GM12864 (cell line): ENCODE measurements at regions not wholly inside any gene's neighbourhood (a gene's known extent, or its start where the extent isn't known, plus 50 kb on each side); places are given as distances from the start of the nearest gene placed in this dataset.

Experiments used
- DNase-seq: peaks from one replicate; pipeline ENCODE4 v3.0.0-alpha.2; 2011; ENCODE audit warnings: low read depth
- H3K4me3 ChIP-seq: 2 replicates; pipeline ENCODE4 v1.5.1; 2011; ENCODE audit warnings: mild to moderate bottlenecking, low read depth, low read length, control low read depth
- TF ChIP-seq, protein P1 (sequence below): IDR thresholded peaks from 2 replicates; pipeline ENCODE4 v1.5.1; 2011; ENCODE audit warnings: low read depth, mild to moderate bottlenecking, moderate library complexity, low read length, control low read depth, inconsistent platforms; ENCODE audit errors: missing control alignments

DNA sequence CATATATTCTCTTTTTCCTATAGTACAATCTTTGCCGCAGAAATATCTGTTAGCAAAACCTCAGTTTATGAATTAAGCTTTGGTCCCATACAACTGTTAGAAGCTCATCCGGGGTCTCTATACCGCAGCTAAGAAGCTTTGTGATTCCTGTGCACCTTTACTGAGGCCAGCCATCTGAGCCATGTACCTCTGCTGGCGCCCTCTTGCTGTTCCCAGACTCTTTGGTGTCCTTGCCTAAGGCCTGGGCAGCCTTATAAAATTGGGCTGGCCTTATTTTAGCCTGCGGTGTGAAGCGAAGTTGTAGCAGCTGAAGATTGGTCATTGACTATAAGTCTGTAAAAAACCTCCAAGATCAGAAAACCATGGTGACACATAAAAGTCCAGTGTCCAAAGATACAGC lies 1135.1 kb upstream of the CHAC2 start:
- DNase-seq, result no peak
- no peak overlapping the region for H3K4me3 ChIP-seq
- TF ChIP-seq, protein P1, sequence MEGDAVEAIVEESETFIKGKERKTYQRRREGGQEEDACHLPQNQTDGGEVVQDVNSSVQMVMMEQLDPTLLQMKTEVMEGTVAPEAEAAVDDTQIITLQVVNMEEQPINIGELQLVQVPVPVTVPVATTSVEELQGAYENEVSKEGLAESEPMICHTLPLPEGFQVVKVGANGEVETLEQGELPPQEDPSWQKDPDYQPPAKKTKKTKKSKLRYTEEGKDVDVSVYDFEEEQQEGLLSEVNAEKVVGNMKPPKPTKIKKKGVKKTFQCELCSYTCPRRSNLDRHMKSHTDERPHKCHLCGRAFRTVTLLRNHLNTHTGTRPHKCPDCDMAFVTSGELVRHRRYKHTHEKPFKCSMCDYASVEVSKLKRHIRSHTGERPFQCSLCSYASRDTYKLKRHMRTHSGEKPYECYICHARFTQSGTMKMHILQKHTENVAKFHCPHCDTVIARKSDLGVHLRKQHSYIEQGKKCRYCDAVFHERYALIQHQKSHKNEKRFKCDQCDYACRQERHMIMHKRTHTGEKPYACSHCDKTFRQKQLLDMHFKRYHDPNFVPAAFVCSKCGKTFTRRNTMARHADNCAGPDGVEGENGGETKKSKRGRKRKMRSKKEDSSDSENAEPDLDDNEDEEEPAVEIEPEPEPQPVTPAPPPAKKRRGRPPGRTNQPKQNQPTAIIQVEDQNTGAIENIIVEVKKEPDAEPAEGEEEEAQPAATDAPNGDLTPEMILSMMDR, result no peak

DNA sequence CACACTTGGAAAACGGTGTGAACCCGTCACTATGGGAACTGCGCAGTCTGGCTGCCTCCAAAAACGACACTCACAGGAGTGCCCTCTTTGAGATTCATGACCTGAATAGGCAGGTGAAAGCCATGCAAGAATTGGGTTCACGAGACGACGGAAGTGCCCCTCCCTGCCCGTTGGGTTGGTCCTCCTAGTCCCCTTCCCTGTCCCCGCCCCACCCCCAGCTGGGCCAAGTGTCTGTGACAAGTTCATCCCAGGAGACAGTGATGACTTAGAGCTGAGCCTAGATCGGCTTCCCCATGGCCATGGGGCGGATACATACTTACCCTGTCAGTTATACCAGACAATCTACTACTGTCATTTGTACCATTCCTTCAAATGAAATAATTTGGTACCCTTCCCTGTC lies 1137.7 kb upstream of the CHAC2 start:
- TF ChIP-seq, protein P1, result no peak
- H3K4me3 ChIP-seq, result no peak overlapping the region
- no peak for DNase-seq

DNA sequence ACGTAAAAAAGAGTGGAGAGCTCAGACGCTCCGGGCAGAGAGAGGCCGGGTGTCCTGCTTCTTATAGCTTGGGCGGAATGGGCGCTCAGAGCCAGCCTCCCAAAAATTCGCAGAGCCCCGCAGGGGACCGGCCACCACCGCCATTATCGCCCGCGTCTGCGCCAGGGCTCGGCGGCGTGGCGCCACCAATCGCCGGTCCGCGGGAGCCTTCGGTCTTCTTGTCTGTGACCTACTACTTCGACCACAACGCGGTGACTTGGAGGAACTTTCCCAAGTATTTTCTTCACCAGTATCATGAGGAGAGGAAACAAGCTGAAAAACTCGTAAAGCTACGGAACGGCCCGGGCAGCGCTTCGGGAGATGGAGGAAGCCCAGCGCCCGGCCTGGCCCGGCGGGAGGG lies 1138.1 kb upstream of the CHAC2 start:
- DNase-seq, result no peak
- H3K4me3 ChIP-seq, result no peak overlapping the region
- TF ChIP-seq, protein P1, result no peak

DNA sequence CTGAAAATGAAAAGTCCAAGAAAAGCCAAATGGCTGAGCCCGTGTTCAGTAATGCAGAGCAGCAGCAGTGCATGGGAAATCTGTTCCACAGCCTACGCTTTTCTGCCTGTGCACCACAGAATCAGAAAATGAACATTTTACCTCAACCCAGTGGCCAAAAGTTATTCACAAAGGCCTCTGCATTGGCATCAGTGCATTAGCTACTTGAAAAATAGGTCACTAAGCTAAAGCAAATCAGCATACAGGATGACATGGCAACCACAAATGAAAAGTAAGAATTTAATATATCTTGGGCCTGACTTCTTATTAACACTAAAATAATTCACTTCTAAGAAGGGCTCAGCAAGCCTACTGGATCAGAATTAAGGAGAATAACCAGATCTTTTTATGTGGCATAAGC lies 1145.3 kb upstream of the CHAC2 start:
- no peak for DNase-seq
- H3K4me3 ChIP-seq, result no peak overlapping the region
- TF ChIP-seq, protein P1, result no peak

DNA sequence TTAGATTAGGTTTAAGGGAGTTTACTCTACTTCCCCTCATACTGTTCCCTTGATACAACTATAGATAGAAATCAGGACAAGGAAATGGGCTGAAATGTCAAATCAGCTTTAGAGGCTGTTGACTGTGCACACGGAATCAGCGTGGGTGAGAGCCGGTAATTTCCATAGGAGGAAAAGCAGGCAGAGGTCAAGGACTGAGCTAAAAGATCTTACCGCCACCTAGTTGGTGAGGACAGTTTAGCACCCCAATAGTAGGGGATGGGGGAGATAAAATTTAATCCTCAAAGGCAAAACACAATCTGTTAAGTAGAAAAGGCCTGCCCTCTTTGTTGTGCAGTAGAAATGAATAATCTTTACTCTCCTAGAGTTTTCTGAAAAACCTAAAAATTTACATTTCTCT lies 1154.5 kb upstream of the CHAC2 start:
- no peak overlapping the region for H3K4me3 ChIP-seq
- DNase-seq, result no peak
- TF ChIP-seq, protein P1, result no peak

DNA sequence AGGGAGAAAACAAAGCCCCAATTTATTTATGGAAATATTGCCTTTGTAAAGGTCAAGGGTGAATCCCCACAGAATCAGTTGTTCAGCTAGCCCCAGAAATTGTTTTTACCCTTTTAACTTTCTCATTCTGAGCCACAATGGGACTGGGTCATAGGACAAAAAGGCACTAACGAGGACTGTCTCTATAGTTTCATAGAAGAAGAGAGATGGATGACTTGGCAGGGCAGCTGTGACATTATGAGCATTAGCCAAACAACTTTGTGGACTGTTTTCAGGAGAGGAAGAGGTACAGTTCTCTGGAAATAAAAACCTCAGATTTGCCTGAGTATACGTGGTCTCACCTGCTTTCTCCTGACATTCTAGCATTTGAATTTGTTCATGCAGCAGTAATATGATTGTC lies 1155.8 kb upstream of the CHAC2 start:
- TF ChIP-seq, protein P1, result no peak
- DNase-seq, result no peak
- no peak overlapping the region for H3K4me3 ChIP-seq

DNA sequence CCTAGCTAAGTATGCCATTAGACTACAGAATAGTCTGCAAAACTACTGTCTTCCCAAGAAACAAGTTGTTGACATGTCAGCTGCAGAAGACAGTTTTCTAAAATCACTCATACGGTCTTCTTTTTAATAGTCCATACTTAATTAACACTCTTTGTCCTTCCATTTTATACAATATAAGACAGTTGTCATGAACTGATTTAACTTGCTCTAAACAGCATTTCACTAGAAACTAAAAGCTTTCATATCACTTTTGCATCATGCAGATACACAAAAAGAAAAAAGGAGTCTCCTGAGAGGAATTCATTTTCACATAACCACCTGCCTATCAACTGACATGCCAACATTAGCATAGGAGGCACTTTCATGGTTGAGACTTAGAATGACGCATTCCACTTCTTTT lies 1159.6 kb upstream of the CHAC2 start:
- no peak for DNase-seq
- no peak overlapping the region for H3K4me3 ChIP-seq
- TF ChIP-seq, protein P1, result no peak
